ENCODE measurements at regions not wholly inside any gene's neighbourhood (a gene's known extent, or its start where the extent isn't known, plus 50 kb on each side); places are given as distances from the start of the nearest gene placed in this dataset.
A peak's percentile ranks its signal among the peaks of the same experiment; 100 is the strongest.

- Histone ChIP-seq H3K4me1 (peaks cover 10 to 35% (median 26%) of the 10 kb centered on the region in 3 donors), H3K36me3 (no peaks in the 10 kb centered on the region), H3K27me3 (no peaks in the 10 kb centered on the region), H3K27ac (no peak overlapping the region), H3K4me3 (no peak overlapping the region), H3K9me3 (no peaks in the 10 kb centered on the region)
- WGBS, 2 donors (ENCODE audit: low coverage in 1 of 2), result no CpG with 5 or more reads among the region's 1 CpG
- ATAC-seq, result no peak
- no peak for TF ChIP-seq EP300 (IDR thresholded peaks at IDR 0.05)
- TF ChIP-seq CTCF (IDR thresholded peaks at IDR 0.05), result no peak
Measured at GRCh38 chr1:168474322-168474721, 69.5 kb downstream of the XCL2 start.

- Histone ChIP-seq H3K4me3 (no peak overlapping the region), H3K9me3 (no peaks in the 10 kb centered on the region), H3K36me3 (no peaks in the 10 kb centered on the region), H3K27me3 (no peaks in the 10 kb centered on the region), H3K4me1 (peaks cover 11 to 41% (median 33%) of the 10 kb centered on the region in 3 donors), H3K27ac (no peak overlapping the region)
- no peak for ATAC-seq
- no peak for TF ChIP-seq POLR2A (IDR thresholded peaks at IDR 0.05)
- no peak for TF ChIP-seq CTCF (IDR thresholded peaks at IDR 0.05)
- no peak for TF ChIP-seq EP300 (IDR thresholded peaks at IDR 0.05)
Measured at GRCh38 chr1:168473126-168473525, 70.7 kb downstream of the XCL2 start.

- Histone ChIP-seq H3K4me3 (no peak overlapping the region), H3K4me1 (peaks cover 17 to 44% (median 36%) of the 10 kb centered on the region in 3 donors), H3K27ac (no peak overlapping the region), H3K36me3 (no peaks in the 10 kb centered on the region), H3K27me3 (no peaks in the 10 kb centered on the region), H3K9me3 (no peaks in the 10 kb centered on the region)
- 31 to 73% methylated on average over 2 of the region's 2 CpGs for WGBS, 2 donors (ENCODE audit: low coverage in 1 of 2)
- peak; percentile 43 for ATAC-seq
- peak; percentile 14 for TF ChIP-seq POLR2AphosphoS5 (IDR thresholded peaks at IDR 0.05)
- TF ChIP-seq CTCF (IDR thresholded peaks at IDR 0.05), result no peak
Measured at GRCh38 chr1:168472223-168472622, 71.6 kb downstream of the XCL2 start.

- 40 to 60% methylated on average over 1 of the region's 1 CpG for WGBS, 2 donors (ENCODE audit: low coverage in 1 of 2)
- TF ChIP-seq POLR2A (IDR thresholded peaks at IDR 0.05), result no peak
- peak in 2 of 4 experiments; percentile 30 to 33 for TF ChIP-seq CTCF (IDR thresholded peaks at IDR 0.05)
- no peak for TF ChIP-seq POLR2AphosphoS5 (IDR thresholded peaks at IDR 0.05)
- Histone ChIP-seq H3K4me3 (no peak overlapping the region), H3K9me3 (no peaks in the 10 kb centered on the region), H3K27me3 (no peaks in the 10 kb centered on the region), H3K27ac (peak overlapping the region; percentile 29 to 60 (median 50)), H3K4me1 (peaks cover 27 to 48% (median 46%) of the 10 kb centered on the region in 3 donors), H3K36me3 (no peaks in the 10 kb centered on the region)
- peak; percentile 67 for ATAC-seq
Measured at GRCh38 chr1:168470901-168471431, 72.8 kb downstream of the XCL2 start.

- WGBS, 2 donors (ENCODE audit: low coverage in 1 of 2), result 16 to 56% methylated on average over 1 to 6 of the region's 6 CpGs
Measured at GRCh38 chr1:168469690-168470089, 74.1 kb downstream of the XCL2 start.

More at GRCh38 chr1:168469690-168470089, 74.1 kb downstream of the XCL2 start:
- Histone ChIP-seq H3K27me3 (no peaks in the 10 kb centered on the region), H3K27ac (peak overlapping the region in 3 of 4 donors; percentile 31 to 57 (median 43)), H3K4me1 (peaks cover 28 to 51% (median 49%) of the 10 kb centered on the region in 3 donors), H3K4me3 (no peak overlapping the region), H3K36me3 (no peaks in the 10 kb centered on the region), H3K9me3 (no peaks in the 10 kb centered on the region)
- no peak for TF ChIP-seq CTCF (IDR thresholded peaks at IDR 0.05)
- no peak for TF ChIP-seq EP300 (IDR thresholded peaks at IDR 0.05)
- no peak for TF ChIP-seq POLR2A (IDR thresholded peaks at IDR 0.05)
- TF ChIP-seq POLR2AphosphoS5 (IDR thresholded peaks at IDR 0.05), result no peak
- peak; percentile 66 for ATAC-seq

All from gastroesophageal sphincter (tissue), 4 donors.